GM21360 (cell line): ENCODE measurements at regions not wholly inside any gene's neighbourhood (a gene's known extent, or its start where the extent isn't known, plus 50 kb on each side); places are given as distances from the start of the nearest gene placed in this dataset.

Source experiments
- ATAC-seq: cut with Tn5 transposase; IDR thresholded peaks from one replicate; pipeline ENCODE4 v1.9.1; 2021; ENCODE audit warnings: mild to moderate bottlenecking, moderate library complexity; ENCODE audit not compliant: unreplicated experiment

- ATAC-seq: no peak
These were observed 83.0 kb upstream of the RAB6C start for GRCh38 chr2:129896226-129897100.

GRCh38 chr2:129901754-129902415 lies 77.6 kb upstream of the RAB6C start:
- no peak for ATAC-seq

- no peak for ATAC-seq
These were observed 76.5 kb upstream of the RAB6C start for GRCh38 chr2:129902731-129903585.

- ATAC-seq: no peak
These were observed 75.7 kb upstream of the RAB6C start for GRCh38 chr2:129903586-129904425.

GRCh38 chr2:129904532-129905446 lies 74.7 kb upstream of the RAB6C start:
- ATAC-seq: no peak

GRCh38 chr2:129905664-129906081 lies 73.8 kb upstream of the RAB6C start:
- no peak for ATAC-seq

- ATAC-seq: no peak
These were observed 73.2 kb upstream of the RAB6C start for GRCh38 chr2:129906139-129906860.

- no peak for ATAC-seq
These were observed 72.6 kb upstream of the RAB6C start for GRCh38 chr2:129906861-129907235.

- no peak for ATAC-seq
These were observed 72.0 kb upstream of the RAB6C start for GRCh38 chr2:129907256-129907998.

GRCh38 chr2:129908721-129909373 lies 70.6 kb upstream of the RAB6C start:
- no peak for ATAC-seq

GRCh38 chr2:129909651-129910418 lies 69.6 kb upstream of the RAB6C start:
- no peak for ATAC-seq

GRCh38 chr2:129910446-129911362 lies 68.8 kb upstream of the RAB6C start:
- ATAC-seq: no peak

- no peak for ATAC-seq
These were observed 68.0 kb upstream of the RAB6C start for GRCh38 chr2:129911363-129912065.

- no peak for ATAC-seq
These were observed 67.2 kb upstream of the RAB6C start for GRCh38 chr2:129912066-129912820.
